ENCODE measurements at regions not wholly inside any gene's neighbourhood (a gene's known extent, or its start where the extent isn't known, plus 50 kb on each side); places are given as distances from the start of the nearest gene placed in this dataset.

DNA sequence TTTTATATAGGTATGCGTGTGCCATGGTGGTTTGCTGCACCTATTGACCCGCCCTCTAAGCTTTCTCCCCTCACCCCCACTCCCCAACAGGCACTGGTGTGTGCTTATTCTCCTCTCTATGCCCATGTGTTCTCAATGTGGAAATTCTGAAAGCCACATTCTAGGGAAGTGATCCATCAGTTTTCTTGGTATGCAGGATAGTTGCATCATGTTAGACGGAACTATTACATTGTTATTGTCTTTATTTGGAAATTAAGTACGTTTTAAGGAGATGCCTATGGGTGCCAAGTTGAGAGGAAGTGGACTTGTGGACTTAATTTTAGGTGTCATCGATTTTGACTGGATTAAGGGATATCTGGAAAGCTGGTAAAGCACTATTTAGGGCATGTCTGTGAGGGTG lies 204.6 kb downstream of the RBM46 start:
- TF ChIP-seq, protein P1, sequence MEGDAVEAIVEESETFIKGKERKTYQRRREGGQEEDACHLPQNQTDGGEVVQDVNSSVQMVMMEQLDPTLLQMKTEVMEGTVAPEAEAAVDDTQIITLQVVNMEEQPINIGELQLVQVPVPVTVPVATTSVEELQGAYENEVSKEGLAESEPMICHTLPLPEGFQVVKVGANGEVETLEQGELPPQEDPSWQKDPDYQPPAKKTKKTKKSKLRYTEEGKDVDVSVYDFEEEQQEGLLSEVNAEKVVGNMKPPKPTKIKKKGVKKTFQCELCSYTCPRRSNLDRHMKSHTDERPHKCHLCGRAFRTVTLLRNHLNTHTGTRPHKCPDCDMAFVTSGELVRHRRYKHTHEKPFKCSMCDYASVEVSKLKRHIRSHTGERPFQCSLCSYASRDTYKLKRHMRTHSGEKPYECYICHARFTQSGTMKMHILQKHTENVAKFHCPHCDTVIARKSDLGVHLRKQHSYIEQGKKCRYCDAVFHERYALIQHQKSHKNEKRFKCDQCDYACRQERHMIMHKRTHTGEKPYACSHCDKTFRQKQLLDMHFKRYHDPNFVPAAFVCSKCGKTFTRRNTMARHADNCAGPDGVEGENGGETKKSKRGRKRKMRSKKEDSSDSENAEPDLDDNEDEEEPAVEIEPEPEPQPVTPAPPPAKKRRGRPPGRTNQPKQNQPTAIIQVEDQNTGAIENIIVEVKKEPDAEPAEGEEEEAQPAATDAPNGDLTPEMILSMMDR (IDR thresholded peaks at IDR 0.05) = no peak
- no peak for TF ChIP-seq POLR2A (IDR thresholded peaks at IDR 0.05)
